GM19238 (cell line): ENCODE measurements at regions not wholly inside any gene's neighbourhood (a gene's known extent, or its start where the extent isn't known, plus 50 kb on each side); places are given as distances from the start of the nearest gene placed in this dataset.
"Not testable (repeated sequence)": the region's sequence is repeated elsewhere in the genome, so short reads cannot be mapped to it uniquely, and the experiment has no call there.

ENCODE experiments used
- DNase-seq: peaks from one replicate; pipeline ENCODE4 v3.0.0; 2011; ENCODE audit warnings: low spot score; ENCODE audit not compliant: insufficient read length

- DNase-seq = not testable (repeated sequence)
Measured at GRCh38 chr4:104002318-104002717, 282.5 kb upstream of the TACR3 start.

GRCh38 chr4:103998756-103999155, 279.0 kb upstream of the TACR3 start:
- DNase-seq = no peak

GRCh38 chr4:103996637-103997036, 276.9 kb upstream of the TACR3 start:
- DNase-seq = no peak

GRCh38 chr4:103996064-103996463, 276.3 kb upstream of the TACR3 start:
- DNase-seq = no peak

GRCh38 chr4:103994059-103994458, 274.3 kb upstream of the TACR3 start:
- no peak for DNase-seq

GRCh38 chr4:103982454-103982853, 262.7 kb upstream of the TACR3 start:
- DNase-seq = no peak

GRCh38 chr4:103948244-103949018, 228.6 kb upstream of the TACR3 start:
- DNase-seq = no peak

- no peak for DNase-seq
Measured at GRCh38 chr4:103947617-103948016, 227.8 kb upstream of the TACR3 start.

- not testable (repeated sequence) for DNase-seq
Measured at GRCh38 chr4:103946621-103947268, 227.0 kb upstream of the TACR3 start.

GRCh38 chr4:103938488-103938887, 218.7 kb upstream of the TACR3 start:
- DNase-seq = no peak

GRCh38 chr4:103936653-103937145, 216.9 kb upstream of the TACR3 start:
- no peak for DNase-seq

- DNase-seq = peak; percentile 3
Measured at GRCh38 chr4:103934178-103934789, 214.5 kb upstream of the TACR3 start.

- no peak for DNase-seq
Measured at GRCh38 chr4:103928370-103928769, 208.6 kb upstream of the TACR3 start.

- no peak for DNase-seq
Measured at GRCh38 chr4:103923551-103923950, 203.8 kb upstream of the TACR3 start.

- no peak for DNase-seq
Measured at GRCh38 chr4:103918214-103918613, 198.4 kb upstream of the TACR3 start.

- no peak for DNase-seq
Measured at GRCh38 chr4:103915224-103915869, 195.6 kb upstream of the TACR3 start.

- DNase-seq = no peak
Measured at GRCh38 chr4:103907414-103907813, 187.6 kb upstream of the TACR3 start.

- no peak for DNase-seq
Measured at GRCh38 chr4:103904123-103904522, 184.3 kb upstream of the TACR3 start.

- DNase-seq = no peak
Measured at GRCh38 chr4:103902730-103903129, 182.9 kb upstream of the TACR3 start.

GRCh38 chr4:103895876-103896465, 176.2 kb upstream of the TACR3 start:
- no peak for DNase-seq

- no peak for DNase-seq
Measured at GRCh38 chr4:103892586-103892985, 172.8 kb upstream of the TACR3 start.
